Heart left ventricle (tissue), 13 donors: ENCODE measurements at regions not wholly inside any gene's neighbourhood (a gene's known extent, or its start where the extent isn't known, plus 50 kb on each side); places are given as distances from the start of the nearest gene placed in this dataset.

ENCODE experiments used
- CTCF ChIP-seq, 12 donors: fragments of 200-600 bp; sonication (generic) in 4 of 12; IDR thresholded peaks; one replicate each; pipeline versions ENCODE4 v1.5.0 to v1.8.0; 2018 to 2022; ENCODE audit warnings: antibody characterized with exemption in 12 of 12, mild to moderate bottlenecking in 5 of 12
- POLR2A ChIP-seq, 2 donors: fragments of 450-650 bp; IDR thresholded peaks; one replicate each; pipeline ENCODE4 v1.6.1; 2017; ENCODE audit warnings: antibody characterized with exemption in 2 of 2, mild to moderate bottlenecking in 2 of 2, moderate library complexity in 2 of 2
- donor health status: ischemic (EF 13 %, LVEDD 7.1; RV severe dilation, severe dysfunction).
- donor health status: DM: no; HTN: yes; CAD: no.
- donor health status: DM: no; HTN: no; CAD: no.
- donor health status: ischemic (EF 25% LVEDD 6.9; RV normal size, moderate dysfunction).
- donor health status: ischemic (EF 25% LVEDD 5.7; RV mildly dilated, moderate dysfunction).
- donor health status: ischemic (EF 35%, LVEDD 5.7; RV mildly dilated, moderate dysfunction).
- donor health status: nonischemic (EF 11% LVEDD 7.7; RV severe dilation, severe dysfunction).
- donor health status: DM: yes; HTN: yes; CAD: no.
- donor health status: PGD.
- donor health status: ischemic (EF 29% LVEDD 5.4; RV normal size, mild dysfunction).
- donor health status: nonischemic (EF 23%, LVEDD 6.1; RV moderate dilation, normal function).

DNA sequence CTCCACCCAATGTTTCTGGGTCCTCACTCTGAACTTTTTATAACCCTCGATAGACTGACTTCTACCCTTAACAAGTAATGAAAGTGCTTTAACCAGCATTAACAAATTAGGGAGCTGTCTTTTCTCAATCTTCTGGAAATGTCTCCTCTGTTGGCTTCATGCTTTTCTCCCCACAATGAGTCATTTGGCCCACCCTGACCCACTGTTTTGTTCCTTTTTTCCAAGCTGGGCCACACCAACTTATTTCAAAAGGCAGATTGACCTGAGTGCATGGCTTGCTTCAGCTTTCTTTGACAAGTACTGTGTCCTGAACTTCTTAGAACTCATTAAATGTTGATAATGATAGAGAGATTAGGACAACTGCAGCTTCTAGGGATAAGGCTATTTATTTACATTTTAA is 199.6 kb upstream of the SEMA6D start:
- no peak for TF ChIP-seq CTCF (IDR thresholded peaks at IDR 0.05)
- TF ChIP-seq POLR2A (IDR thresholded peaks at IDR 0.05), result no peak
